ENCODE measurements at regions not wholly inside any gene's neighbourhood (a gene's known extent, or its start where the extent isn't known, plus 50 kb on each side); places are given as distances from the start of the nearest gene placed in this dataset.

GRCh38 chr9:90368241-90368640 is 274.4 kb downstream of the DIRAS2 start:
- Histone ChIP-seq H3K4me1 (ENCODE audit: insufficient read depth, low read length) (no peaks in the 10 kb centered on the region), H3K36me3 (ENCODE audit: insufficient read depth, low read length) (no peaks in the 10 kb centered on the region), H3K79me2 (ENCODE audit: insufficient read depth, low read length) (no peaks in the 10 kb centered on the region), H4K20me1 (ENCODE audit: insufficient read depth, low read length) (no peaks in the 10 kb centered on the region), H3K27me3 (ENCODE audit: insufficient read depth, low read length) (no peaks in the 10 kb centered on the region), H3K27ac (ENCODE audit: low read depth, low read length) (no peak overlapping the region), H3K9me3 (ENCODE audit: low read depth, low read length) (no peaks in the 10 kb centered on the region), H3K4me2 (ENCODE audit: insufficient read depth, low read length) (no peak overlapping the region), H2AFZ (ENCODE audit: low read length) (no peak overlapping the region), H3K4me3 (ENCODE audit: insufficient read depth, low read length) (no peak overlapping the region)
- TF ChIP-seq CTCF (IDR thresholded peaks at IDR 0.05; ENCODE audit: extremely low read depth, low read depth, low read length) = no peak
- DNase-seq (ENCODE audit: insufficient read length, low spot score, missing footprints) = no peak

DNA sequence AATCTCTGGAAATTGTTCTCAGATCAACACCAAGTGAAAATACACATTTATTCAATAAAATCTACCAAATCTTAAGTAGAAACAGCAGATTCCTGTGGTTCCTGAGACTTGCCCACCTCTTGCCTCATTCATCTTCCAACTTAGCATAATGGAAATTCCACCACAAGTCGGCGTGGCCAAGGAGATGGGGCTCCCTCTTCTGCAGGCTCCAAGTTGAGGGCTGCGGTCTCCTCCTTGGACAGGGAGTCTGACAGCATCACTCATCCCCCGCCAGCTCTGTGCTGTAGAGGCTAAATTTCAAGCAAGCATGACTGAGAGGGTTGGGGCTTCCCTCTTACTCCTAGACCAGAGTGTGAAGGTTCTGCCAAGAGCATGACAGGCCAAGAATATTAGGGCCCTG is 273.7 kb downstream of the DIRAS2 start:
- H3K36me3 ChIP-seq (ENCODE audit: insufficient read depth, low read length) = no peaks in the 10 kb centered on the region
- no peaks in the 10 kb centered on the region for H3K27me3 ChIP-seq (ENCODE audit: insufficient read depth, low read length)
- H3K79me2 ChIP-seq (ENCODE audit: insufficient read depth, low read length) = no peaks in the 10 kb centered on the region
- no peak overlapping the region for H2AFZ ChIP-seq (ENCODE audit: low read length)
- no peak overlapping the region for H3K4me2 ChIP-seq (ENCODE audit: insufficient read depth, low read length)
- no peaks in the 10 kb centered on the region for H3K4me1 ChIP-seq (ENCODE audit: insufficient read depth, low read length)
- no peak for TF ChIP-seq CTCF (IDR thresholded peaks at IDR 0.05; ENCODE audit: extremely low read depth, low read depth, low read length)
- DNase-seq (ENCODE audit: insufficient read length, low spot score, missing footprints) = no peak
- H3K9me3 ChIP-seq (ENCODE audit: low read depth, low read length) = no peaks in the 10 kb centered on the region
- no peak overlapping the region for H3K4me3 ChIP-seq (ENCODE audit: insufficient read depth, low read length)
- no peak overlapping the region for H3K27ac ChIP-seq (ENCODE audit: low read depth, low read length)
- no peaks in the 10 kb centered on the region for H4K20me1 ChIP-seq (ENCODE audit: insufficient read depth, low read length)

- H3K27me3 ChIP-seq (ENCODE audit: insufficient read depth, low read length) = no peaks in the 10 kb centered on the region
- H3K79me2 ChIP-seq (ENCODE audit: insufficient read depth, low read length) = no peaks in the 10 kb centered on the region
- no peak for DNase-seq (ENCODE audit: insufficient read length, low spot score, missing footprints)
- no peak for TF ChIP-seq CTCF (IDR thresholded peaks at IDR 0.05; ENCODE audit: extremely low read depth, low read depth, low read length)
- no peak overlapping the region for H3K4me3 ChIP-seq (ENCODE audit: insufficient read depth, low read length)
- no peaks in the 10 kb centered on the region for H3K4me1 ChIP-seq (ENCODE audit: insufficient read depth, low read length)
- no peaks in the 10 kb centered on the region for H3K36me3 ChIP-seq (ENCODE audit: insufficient read depth, low read length)
- no peaks in the 10 kb centered on the region for H3K9me3 ChIP-seq (ENCODE audit: low read depth, low read length)
- H4K20me1 ChIP-seq (ENCODE audit: insufficient read depth, low read length) = no peaks in the 10 kb centered on the region
- H2AFZ ChIP-seq (ENCODE audit: low read length) = no peak overlapping the region
- H3K4me2 ChIP-seq (ENCODE audit: insufficient read depth, low read length) = no peak overlapping the region
- H3K27ac ChIP-seq (ENCODE audit: low read depth, low read length) = no peak overlapping the region
These were observed 262.9 kb downstream of the DIRAS2 start for GRCh38 chr9:90379771-90380170.

GRCh38 chr9:90385146-90385545 is 257.5 kb downstream of the DIRAS2 start:
- no peak for DNase-seq (ENCODE audit: insufficient read length, low spot score, missing footprints)
- H2AFZ ChIP-seq (ENCODE audit: low read length) = no peak overlapping the region
- no peaks in the 10 kb centered on the region for H4K20me1 ChIP-seq (ENCODE audit: insufficient read depth, low read length)
- no peaks in the 10 kb centered on the region for H3K79me2 ChIP-seq (ENCODE audit: insufficient read depth, low read length)
- TF ChIP-seq CTCF (IDR thresholded peaks at IDR 0.05; ENCODE audit: extremely low read depth, low read depth, low read length) = no peak
- H3K27me3 ChIP-seq (ENCODE audit: insufficient read depth, low read length) = no peaks in the 10 kb centered on the region
- H3K9me3 ChIP-seq (ENCODE audit: low read depth, low read length) = no peaks in the 10 kb centered on the region
- H3K4me3 ChIP-seq (ENCODE audit: insufficient read depth, low read length) = no peak overlapping the region
- H3K4me2 ChIP-seq (ENCODE audit: insufficient read depth, low read length) = no peak overlapping the region
- no peaks in the 10 kb centered on the region for H3K4me1 ChIP-seq (ENCODE audit: insufficient read depth, low read length)
- H3K27ac ChIP-seq (ENCODE audit: low read depth, low read length) = no peak overlapping the region
- H3K36me3 ChIP-seq (ENCODE audit: insufficient read depth, low read length) = no peaks in the 10 kb centered on the region
